GM18873 (cell line): ENCODE measurements at regions not wholly inside any gene's neighbourhood (a gene's known extent, or its start where the extent isn't known, plus 50 kb on each side); places are given as distances from the start of the nearest gene placed in this dataset.
"Not testable (repeated sequence)": the region's sequence is repeated elsewhere in the genome, so short reads cannot be mapped to it uniquely, and the experiment has no call there.

ENCODE experiments used
- ATAC-seq: cut with Tn5 transposase; IDR thresholded peaks from one replicate; pipeline ENCODE4 v1.9.1; 2021; ENCODE audit warnings: mild to moderate bottlenecking, moderate library complexity, moderate number of reproducible peaks; ENCODE audit not compliant: unreplicated experiment, low FRiP score

DNA sequence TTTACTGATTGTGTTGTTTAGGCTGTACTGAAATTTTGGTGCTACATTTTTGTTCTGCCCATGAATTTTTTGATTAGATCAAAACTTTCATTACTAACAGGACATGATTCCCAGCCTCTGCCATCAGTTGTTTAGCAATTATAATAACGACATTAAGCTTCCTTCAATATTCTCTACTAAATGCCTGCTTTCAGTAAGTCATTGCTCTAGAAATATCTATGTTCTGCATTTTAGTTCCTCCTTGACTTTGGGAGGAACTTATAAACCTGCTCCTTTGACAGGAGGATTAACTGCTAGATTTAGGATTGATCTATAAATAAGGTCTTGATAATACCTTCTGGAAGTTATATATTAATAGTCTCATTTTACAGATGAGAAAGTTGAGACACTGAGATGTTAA lies 269.1 kb downstream of the RAP2B start:
- no peak for ATAC-seq

DNA sequence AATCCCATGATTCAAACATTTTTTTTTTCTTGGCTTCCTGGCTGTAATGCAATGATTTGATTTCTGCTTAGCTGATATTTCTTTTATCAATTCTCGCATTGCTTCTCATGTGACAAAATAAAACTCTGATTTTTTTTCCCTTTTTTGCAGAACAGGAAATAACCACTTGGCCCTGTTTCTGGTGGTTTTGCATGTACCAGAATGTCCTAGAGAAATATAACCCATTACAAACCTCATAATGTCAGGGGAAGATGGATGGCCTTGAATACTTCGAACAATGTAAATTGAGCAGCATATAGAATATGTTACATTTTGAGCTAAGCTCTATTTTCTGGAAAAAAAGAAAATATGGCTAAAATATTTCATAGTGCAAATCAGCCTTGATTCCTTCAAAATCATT lies 275.6 kb downstream of the RAP2B start:
- ATAC-seq: no peak

- ATAC-seq: no peak
These were observed 276.2 kb downstream of the RAP2B start for GRCh38 chr3:153438271-153438670.

DNA sequence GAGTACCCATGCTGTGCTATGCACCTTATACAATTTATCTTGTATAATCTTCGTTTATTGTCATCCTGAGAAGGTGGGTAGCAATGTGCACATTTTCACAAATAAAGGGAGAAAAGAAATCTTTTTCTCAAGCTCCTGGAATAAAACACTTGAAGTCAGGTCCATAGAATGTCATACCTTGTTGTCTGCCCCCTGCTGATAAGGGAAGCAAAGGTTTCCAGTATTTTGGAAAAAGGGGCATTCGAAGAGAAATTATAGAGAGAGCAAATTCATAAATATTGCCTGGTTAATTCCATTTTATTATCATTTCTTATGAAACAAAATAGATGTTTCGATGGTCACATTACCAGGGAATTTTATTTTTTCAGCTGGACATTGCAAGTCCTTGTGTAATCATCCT lies 277.8 kb downstream of the RAP2B start:
- no peak for ATAC-seq

DNA sequence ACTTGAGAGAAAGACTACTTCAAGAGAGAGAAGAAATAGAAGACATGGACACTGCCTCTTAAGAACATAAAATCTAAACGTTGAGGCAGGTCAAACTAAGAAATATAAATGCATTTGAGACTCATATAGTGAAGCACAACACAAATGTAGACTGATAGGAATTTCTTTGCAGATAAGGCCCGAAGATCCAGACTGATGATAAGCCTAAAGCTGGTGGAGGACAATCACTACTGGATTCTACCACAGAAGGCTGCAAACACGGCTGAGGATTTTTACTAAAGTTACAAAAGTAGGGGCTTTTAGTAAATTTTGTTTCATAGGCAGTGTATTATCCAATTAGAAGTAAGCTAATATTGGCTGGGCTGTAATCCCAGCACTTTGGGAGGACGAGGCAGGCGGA lies 278.3 kb downstream of the RAP2B start:
- ATAC-seq: no peak

DNA sequence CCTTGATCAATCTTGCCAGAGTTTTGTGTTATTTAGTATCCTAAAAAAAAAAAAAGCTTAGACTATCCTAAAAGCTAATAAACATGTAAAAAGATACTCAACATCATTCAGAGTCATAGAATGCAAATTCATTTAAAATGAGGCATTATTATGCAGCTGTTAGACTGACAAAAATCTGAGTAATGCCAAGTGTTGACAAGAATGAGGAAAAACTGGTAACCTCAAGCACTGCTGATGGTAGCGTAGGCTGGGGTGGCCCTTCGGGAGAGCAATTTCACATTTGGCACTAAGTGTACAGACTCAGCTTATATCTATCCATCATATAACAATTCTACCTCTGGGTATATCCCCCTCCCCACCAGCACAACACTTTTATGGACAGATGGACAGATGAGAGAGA lies 280.4 kb downstream of the RAP2B start:
- ATAC-seq: no peak

- no peak for ATAC-seq
These were observed 280.9 kb downstream of the RAP2B start for GRCh38 chr3:153442799-153443487.

DNA sequence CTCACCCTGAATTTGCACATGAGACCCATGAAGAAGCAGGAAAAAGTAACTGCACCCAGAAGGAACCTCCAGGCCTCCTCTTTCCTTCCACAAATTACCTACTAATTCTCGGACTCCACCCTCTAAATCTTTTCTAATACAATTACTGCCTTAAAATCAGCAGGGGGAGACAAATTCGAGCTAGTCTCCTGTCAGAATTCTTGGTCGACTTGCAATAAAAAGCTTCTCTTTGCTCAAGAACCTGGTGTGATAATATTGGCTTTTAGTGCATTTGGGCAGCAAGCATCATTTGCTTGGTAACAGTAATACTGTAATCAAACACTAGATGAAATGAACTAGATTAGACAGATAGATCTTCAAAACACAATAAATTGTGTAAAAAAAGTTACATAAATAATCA lies 281.9 kb downstream of the RAP2B start:
- no peak for ATAC-seq

DNA sequence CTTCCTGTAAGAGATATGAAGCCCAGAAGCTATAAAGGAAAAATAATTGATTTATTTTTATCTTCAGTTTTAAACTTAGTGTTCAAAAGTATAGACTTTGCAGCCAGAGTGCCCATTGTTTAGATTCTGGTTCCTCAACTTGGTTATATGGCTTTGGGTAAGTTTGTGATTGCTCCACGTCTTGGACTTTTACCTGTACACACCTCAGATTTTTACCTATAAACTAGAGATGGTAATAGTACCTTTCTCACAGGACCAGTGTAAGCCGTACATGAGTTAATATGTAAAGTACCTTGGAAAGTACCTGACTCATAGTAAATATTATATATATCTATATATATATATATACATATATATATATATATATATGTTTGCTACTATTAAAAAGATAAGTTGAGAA lies 283.8 kb downstream of the RAP2B start:
- no peak for ATAC-seq

GRCh38 chr3:153448151-153448829 lies 286.3 kb downstream of the RAP2B start:
- ATAC-seq: no peak

DNA sequence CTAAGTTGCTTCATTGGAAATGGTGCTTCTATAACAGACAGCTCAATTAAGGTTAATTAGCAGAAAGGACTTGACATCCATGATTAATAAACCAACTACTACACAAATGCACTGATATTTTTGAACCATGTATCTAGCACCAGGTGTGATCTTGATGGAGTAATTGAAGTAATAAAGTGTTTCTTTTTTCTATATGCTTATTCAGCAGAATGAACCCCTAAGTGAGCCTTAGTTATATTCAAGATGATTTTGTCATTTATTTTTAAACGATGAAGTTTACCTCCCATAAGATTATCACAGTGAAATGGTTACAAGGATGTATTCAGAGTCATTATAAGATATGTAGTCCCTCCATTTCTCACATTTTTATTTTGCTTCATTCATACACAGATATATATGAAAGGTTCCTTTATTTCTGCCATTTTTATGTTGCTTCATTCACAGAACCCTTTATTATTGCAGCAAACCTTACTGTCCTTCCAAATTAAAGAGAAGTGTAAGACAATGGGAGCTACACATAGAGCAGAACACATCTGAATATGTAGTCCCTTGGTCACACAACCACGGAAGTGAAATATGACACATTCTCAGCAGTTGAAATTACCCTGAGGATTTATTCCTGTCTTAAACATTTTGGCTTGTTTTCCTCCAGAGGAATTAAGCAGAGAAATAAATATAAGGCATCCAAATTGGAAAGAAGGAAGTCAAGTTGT lies 295.0 kb downstream of the RAP2B start:
- ATAC-seq: no peak

- ATAC-seq: no peak
These were observed 296.9 kb downstream of the RAP2B start for GRCh38 chr3:153458881-153459280.

GRCh38 chr3:153462545-153462944 lies 300.5 kb downstream of the RAP2B start:
- ATAC-seq: no peak

- no peak for ATAC-seq
These were observed 301.9 kb downstream of the RAP2B start for GRCh38 chr3:153463895-153464294.

DNA sequence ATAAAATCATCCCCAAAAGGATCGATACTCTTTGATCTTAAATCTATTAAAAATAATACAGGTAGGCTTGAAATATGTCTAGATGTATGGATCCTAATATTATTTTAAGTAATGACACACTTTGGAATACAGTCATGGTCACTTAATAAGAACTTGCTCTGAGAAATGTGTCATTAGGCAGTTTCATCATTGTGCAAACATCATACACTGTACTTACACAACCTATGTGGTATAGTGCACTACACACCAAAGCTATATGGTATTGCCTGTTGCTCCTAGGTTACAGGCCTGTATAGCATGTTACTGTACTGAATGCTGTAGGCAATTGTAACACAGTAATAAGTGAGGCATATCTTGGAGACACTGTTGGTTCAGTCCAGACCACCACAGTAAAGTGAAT lies 307.1 kb downstream of the RAP2B start:
- no peak for ATAC-seq

- no peak for ATAC-seq
These were observed 322.8 kb downstream of the RAP2B start for GRCh38 chr3:153484842-153485241.

DNA sequence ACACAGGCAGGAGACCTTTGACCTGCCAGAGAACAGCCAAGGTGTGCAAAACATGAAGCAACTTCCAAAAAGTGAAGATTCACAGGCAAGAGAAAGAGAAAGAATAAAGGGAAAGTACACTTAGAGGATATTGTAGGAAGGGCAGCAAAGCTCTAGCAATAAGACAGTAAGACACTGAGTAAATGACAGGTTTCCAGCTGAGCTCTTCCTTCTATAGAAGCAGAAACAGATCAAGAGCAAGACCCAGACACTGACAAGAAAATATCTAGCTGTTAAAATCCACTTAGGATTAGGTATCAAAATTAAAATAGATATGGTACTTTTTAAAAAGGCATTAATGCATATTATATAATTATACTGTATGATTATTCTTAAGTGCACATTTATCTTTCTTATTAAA lies 333.4 kb downstream of the RAP2B start:
- ATAC-seq: no peak

GRCh38 chr3:153502682-153503081 lies 340.7 kb downstream of the RAP2B start:
- ATAC-seq: no peak

DNA sequence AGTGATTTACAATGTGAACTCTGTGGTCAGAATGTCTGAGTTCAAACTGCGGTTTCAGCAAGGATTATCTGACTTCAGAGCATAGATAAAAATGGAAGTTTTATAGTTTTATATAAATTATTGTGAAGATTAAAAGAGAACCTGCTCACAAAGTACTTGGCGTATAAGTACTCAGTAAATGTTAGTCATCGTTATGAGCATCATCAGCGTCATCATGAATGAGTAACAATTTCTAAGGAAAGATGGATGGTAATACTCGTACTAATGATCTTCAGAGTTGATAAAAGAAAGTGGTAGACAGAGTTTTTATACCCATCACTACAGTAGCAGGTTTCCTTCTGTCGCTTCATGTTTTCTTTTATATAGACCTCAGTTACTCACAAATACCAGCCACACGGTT lies 341.8 kb downstream of the RAP2B start:
- ATAC-seq: no peak

GRCh38 chr3:153506205-153506604 lies 344.2 kb downstream of the RAP2B start:
- ATAC-seq: not testable (repeated sequence)

DNA sequence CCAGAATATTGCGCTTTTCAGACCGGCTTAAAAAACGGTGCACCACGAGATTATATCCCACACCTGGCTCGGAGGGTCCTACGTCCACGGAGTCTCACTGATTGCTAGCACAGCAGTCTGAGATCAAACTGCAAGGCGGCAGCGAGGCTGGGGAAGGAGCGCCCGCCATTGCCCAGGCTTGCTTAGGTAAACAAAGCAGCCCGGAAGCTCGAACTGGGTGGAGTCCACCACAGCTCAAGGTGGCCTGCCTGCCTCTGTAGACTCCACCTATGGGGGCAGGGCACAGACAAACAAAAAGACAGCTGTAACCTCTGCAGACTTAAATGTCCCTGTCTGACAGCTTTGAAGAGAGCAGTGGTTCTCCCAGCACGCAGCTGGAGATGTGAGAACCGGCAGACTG lies 344.7 kb downstream of the RAP2B start:
- not testable (repeated sequence) for ATAC-seq

- ATAC-seq: no peak
These were observed 351.2 kb downstream of the RAP2B start for GRCh38 chr3:153513236-153513635.
